CD4-positive, alpha-beta T cell treated with Interleukin-21 for 1 hour (primary cell): ENCODE measurements at regions not wholly inside any gene's neighbourhood (a gene's known extent, or its start where the extent isn't known, plus 50 kb on each side); places are given as distances from the start of the nearest gene placed in this dataset.
A peak's percentile ranks its signal among the peaks of the same experiment; 100 is the strongest.
"Not testable (repeated sequence)": the region's sequence is repeated elsewhere in the genome, so short reads cannot be mapped to it uniquely, and the experiment has no call there.

Source experiments
- DNase-seq: peaks from one replicate; pipeline ENCODE4 v3.0.0-alpha.2; 2020

DNA sequence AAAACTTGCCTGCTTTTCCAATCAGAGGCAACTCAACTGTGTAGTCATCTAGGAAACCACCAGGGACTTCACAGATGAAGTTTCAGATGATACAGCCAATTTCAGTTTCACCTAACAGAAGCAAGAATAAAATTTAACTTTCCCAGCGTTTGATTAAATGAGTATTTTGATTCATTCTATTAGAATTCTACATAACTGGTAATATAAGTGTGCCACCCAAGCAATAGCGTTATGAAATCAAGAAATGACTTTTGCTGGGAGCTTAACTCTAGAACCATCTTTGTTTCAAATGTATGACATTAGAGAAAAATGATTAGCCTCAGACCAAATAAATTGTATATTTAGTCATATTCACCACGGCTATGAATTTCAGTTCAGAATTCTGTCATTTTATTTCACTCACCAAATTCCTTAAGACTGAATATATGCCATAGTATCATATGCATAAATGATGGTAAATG, 239.3 kb downstream of the NRIP1 start:
- no peak for DNase-seq

DNA sequence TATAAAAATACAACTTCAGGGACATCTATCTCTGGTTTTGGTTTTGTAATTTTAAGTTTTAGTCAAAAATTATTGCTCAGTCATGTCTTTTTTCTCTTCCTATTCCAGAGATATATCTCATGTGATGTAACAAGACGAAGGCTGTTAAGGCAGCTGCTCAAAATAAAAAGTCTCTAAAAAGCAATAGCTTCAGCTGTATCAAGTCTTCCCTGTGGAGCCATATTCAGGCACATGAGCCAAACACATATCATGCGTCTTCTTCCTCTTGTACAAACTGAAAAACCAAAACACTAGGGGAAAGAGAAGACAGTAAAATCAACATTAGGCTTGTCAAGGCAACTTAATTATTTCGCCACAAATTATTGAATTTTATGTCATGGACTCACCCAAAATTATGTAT, 240.7 kb downstream of the NRIP1 start:
- no peak for DNase-seq

GRCh38 chr21:14817311-14817710, 247.5 kb downstream of the NRIP1 start:
- no peak for DNase-seq

GRCh38 chr21:14814991-14815390, 249.8 kb downstream of the NRIP1 start:
- no peak for DNase-seq

DNA sequence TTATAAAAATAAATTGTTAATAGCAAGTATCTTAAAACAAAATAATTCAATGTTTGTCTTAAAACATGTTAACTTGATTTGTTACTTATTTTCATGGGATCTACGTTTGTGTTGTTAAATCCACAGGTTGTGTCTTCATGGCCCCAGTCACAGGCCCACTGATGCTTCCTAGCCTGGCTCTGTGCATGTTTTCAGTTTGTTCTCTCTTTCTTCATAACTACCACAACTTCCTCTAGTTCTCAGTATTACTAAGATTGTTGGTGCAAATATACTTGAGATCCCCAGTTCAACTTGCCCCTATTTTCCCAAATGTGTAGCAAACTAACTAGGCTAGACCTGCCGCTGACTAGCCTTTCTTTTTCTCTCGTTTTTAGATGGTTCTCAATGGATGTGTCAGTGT, 250.5 kb downstream of the NRIP1 start:
- DNase-seq, result no peak

DNA sequence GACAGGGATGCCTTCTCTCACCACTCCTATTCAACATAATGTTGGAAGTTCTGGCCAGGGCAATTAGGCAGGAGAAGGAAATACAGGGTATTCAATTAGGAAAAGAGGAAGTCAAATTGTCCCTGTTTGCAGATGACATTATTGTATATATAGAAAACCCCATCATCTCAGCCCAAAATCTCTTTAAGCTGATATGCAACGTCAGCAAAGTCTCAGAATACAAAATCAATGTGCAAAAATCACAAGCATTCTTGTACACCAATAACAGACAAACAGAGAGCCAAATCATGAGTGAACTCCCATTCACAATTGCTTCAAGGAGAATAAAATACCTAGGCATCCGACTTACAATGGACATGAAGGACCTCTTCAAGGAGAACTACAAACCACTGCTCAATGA, 258.1 kb upstream of the SAMSN1 start:
- DNase-seq, result not testable (repeated sequence)

GRCh38 chr21:14797543-14797942, 251.4 kb upstream of the SAMSN1 start:
- DNase-seq, result no peak

DNA sequence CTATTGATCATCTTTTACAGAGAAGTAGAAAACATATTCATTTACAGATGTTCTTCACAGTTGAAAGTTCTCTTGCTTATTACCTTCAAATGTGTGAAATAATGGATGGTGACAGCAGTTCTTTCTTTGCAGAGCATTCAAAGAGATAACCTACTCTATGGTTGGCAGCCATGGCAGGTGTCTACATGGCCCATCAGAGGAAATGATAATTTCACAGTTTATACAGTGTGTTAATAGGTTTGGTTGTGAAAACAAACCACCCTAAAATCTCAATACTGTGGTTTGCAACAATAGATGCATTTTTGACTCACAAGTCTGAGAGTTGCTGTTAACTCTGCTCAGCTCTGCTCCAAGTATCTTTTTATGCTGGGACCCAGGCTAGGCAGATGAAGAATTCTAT, 241.2 kb upstream of the SAMSN1 start:
- DNase-seq, result no peak

DNA sequence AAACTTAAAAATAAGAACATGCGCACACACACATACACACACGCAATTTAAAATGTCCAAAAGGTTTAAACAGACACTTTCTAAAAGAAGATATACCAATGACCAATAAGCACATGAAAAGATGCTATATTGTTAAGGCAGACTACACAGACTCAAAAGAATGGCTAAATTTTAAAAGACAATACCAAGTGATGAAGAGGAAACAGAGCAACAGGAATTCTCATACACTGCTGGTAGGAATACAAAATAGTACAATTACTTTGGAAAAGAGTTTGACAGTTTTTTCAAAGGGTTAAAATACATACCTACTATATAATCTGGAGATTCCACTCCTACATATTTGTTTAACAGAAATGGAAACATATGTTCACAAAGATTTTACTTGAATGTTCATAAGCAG, 239.6 kb upstream of the SAMSN1 start:
- no peak for DNase-seq

GRCh38 chr21:14773777-14774345, 227.7 kb upstream of the SAMSN1 start:
- peak; percentile 60 for DNase-seq

DNA sequence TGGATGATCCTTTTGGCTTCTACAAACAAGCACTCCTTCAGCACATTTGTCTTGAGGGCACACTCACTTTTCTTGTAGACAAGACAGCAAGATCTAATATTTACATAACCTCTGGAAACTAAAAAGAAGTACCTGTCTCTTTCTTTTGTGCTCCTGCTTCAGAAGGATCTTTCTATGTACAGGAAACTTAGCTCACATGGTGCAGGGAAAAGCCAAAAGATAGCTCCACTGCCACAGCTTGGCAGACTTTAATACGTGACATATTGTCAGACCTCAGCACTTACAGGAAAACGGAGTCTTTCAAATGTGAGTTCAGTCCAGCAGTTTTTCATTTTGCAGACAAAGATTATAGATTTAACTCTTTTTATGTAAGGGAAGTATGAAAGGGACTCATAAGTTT, 225.5 kb upstream of the SAMSN1 start:
- no peak for DNase-seq

- DNase-seq, result no peak
These were observed 221.9 kb upstream of the SAMSN1 start for GRCh38 chr21:14768042-14768441.

- DNase-seq, result no peak
These were observed 221.2 kb upstream of the SAMSN1 start for GRCh38 chr21:14767192-14767852.

- no peak for DNase-seq
These were observed 220.1 kb upstream of the SAMSN1 start for GRCh38 chr21:14766241-14766640.

GRCh38 chr21:14763695-14764064, 217.6 kb upstream of the SAMSN1 start:
- no peak for DNase-seq

DNA sequence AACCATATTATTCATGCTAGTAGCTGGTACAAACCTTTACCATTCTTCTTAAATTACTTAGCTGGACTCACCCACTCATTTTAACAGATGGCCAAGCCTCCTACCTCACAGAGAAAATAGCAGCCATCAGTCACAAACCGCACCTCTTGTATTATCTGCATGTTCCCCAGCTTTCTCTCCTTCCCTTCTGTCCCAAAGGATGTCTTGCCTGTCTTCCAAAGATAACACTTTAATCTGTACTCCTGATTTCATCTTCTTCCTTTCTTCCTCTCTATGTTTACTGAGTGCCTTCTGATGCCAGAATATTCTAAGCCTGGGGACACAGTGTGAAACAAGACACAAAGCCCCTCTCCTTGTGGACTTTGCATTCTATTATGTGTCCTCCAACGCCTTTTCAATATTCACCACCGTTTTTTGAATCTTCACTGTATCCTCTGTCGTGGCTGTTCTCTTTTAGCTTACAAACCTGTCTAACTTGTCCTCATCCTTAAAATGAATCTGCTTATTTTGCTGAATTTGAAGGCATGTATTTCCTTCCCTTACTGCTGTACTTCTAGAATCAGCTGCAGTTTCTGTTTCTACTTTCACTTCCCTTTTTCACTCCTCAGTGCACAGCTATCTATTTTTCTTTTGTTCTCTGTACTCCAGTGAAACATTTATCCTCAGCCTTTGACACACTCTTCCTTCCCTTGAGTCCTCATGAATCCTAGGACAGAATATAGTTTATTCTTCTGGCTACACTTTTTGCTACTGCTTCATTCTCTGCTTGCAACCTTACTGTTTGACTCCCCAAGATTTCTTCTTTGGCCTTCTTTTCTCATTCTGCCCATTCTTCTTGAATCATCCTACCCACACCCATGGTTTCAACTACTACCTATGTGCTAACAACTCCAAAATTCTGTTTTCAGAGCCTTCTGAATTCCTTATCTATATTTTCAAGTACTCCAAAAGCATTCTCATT, 216.9 kb upstream of the SAMSN1 start:
- peak; percentile 14 for DNase-seq

GRCh38 chr21:14762327-14762726, 216.2 kb upstream of the SAMSN1 start:
- DNase-seq, result no peak

- DNase-seq, result no peak
These were observed 213.2 kb upstream of the SAMSN1 start for GRCh38 chr21:14759285-14759684.

- no peak for DNase-seq
These were observed 212.7 kb upstream of the SAMSN1 start for GRCh38 chr21:14758849-14759248.

DNA sequence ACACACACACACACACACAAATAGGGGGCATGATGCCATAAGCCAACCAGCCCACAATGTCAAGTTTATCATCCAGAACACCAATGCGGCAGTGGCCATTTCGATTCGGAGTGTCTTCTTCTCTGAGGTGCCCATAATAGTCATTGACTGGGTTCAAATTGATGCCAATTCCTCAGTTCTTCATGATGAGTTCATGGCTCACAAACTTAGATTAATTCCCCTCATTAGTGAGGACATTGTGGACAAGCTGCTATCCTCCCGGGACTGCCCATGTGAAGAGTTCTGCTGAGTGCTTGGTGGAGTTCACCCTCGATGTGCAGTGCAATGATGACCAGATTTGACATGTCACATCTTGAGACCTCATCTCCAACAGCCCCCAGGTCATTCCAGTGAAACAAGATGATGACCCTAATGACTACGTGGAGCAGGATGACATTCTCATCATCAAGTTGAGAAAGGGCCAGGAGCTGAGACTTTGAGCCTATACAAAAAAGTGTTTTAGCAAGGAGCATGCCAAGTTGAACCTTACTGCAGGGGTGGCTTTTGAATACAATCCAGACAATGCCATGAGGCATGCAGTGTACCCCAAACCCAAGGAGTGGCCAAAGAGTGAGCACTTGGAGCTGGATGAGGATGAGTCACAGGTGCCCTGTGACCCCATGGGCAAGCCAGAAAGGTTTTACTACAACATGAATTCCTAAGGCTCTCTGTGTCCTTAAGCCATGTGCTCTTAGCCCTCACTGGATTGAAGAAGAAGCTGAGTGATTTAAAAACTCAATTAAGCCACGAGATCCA, 211.6 kb upstream of the SAMSN1 start:
- DNase-seq, result no peak

DNA sequence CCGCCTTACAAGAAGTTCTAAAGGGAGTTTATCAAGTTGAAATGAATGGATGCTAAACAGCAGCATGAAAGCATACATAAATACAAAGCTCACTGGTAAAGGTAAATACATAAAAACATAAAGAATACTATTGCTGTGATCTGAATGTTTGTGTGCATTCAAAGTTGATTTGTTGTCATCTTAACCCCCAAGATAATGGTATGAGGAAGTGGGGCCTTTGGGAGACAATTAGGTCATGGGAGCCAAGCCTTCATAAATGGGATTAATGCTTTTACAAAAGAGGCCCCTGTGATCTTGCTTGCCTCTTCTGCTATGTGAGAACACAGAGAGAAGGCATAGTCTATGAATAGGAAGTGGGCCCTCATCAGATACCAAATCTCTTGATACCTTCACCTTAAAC, 209.0 kb upstream of the SAMSN1 start:
- DNase-seq, result no peak

DNA sequence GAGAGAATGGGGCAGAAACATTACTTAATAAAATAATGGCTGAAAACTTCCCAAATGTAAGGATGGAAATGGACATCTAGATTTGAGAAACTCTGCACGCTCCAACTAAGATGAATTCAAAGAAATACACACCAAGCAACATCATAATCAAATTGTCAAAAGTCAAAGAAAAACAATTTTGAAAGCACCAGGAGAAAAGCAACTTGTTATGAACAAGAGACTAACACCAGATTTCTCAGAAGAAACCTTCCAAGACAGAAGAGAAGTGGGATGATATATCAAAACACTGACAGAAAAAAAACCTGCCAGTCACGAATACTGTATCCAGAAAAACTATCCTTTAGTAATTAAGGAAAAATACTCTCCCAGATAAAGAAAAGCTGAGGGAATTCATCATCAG, 208.6 kb upstream of the SAMSN1 start:
- no peak for DNase-seq

- DNase-seq, result no peak
These were observed 208.1 kb upstream of the SAMSN1 start for GRCh38 chr21:14754259-14754604.
